Gastrocnemius medialis (tissue), 4 donors: ENCODE measurements at regions not wholly inside any gene's neighbourhood (a gene's known extent, or its start where the extent isn't known, plus 50 kb on each side); places are given as distances from the start of the nearest gene placed in this dataset.
"Not testable (repeated sequence)": the region's sequence is repeated elsewhere in the genome, so short reads cannot be mapped to it uniquely, and the experiment has no call there.

Experiments
- ATAC-seq, 2 donors: fragments of 150-250 bp; one replicate each; pipeline ENCODE4 v1.9.1; 2016
- DNase-seq, 2 donors: peaks; one replicate each; pipeline ENCODE4 v3.0.0-alpha.2; 2019
- H3K27ac ChIP-seq, 4 donors: fragments of 200-600 bp; sonication (generic); 1 replicate in 1 of 4; 2 replicates in 3 of 4; pipeline ENCODE4 v1.5.1; 2016 to 2018; ENCODE audit warnings: mild to moderate bottlenecking in 2 of 4, moderate library complexity in 1 of 4
- H3K27me3 ChIP-seq, 3 donors: fragments of 200-600 bp; sonication (generic) in 2 of 3; 1 replicate in 1 of 3; 2 replicates in 2 of 3; pipeline versions ENCODE4 v1.5.1 to v1.6.0; 2016 to 2019; ENCODE audit warnings: mild to moderate bottlenecking in 1 of 3, moderate library complexity in 1 of 3
- H3K36me3 ChIP-seq, 2 donors: fragments of 200-600 bp; sonication (generic) in 1 of 2; one replicate each; pipeline ENCODE4 v1.5.1; 2017 to 2018
- H3K4me1 ChIP-seq, 2 donors: fragments of 200-600 bp; sonication (generic) in 1 of 2; one replicate each; pipeline ENCODE4 v1.5.1; 2016 to 2017; ENCODE audit warnings: mild to moderate bottlenecking in 2 of 2
- H3K4me3 ChIP-seq, 4 donors: fragments of 200-600 bp; sonication (generic) in 3 of 4; 1 replicate in 1 of 4; 2 replicates in 3 of 4; pipeline ENCODE4 v1.5.1; 2016 to 2019; ENCODE audit warnings: mild to moderate bottlenecking in 2 of 4
- H3K9me3 ChIP-seq, 3 donors: fragments of 200-600 bp; sonication (generic) in 2 of 3; 1 replicate in 1 of 3; 2 replicates in 2 of 3; pipeline ENCODE4 v1.5.1; 2016 to 2019
- CTCF ChIP-seq, 5 experiments: fragments of 450-650 bp in 3 of 5; fragments of 200-600 bp in 2 of 5; sonication (generic) in 2 of 5; IDR thresholded peaks in 4 of 5; conservative IDR thresholded peaks in 1 of 5; 1 replicate in 4 of 5; 2 replicates in 1 of 5; pipeline ENCODE4 v1.5.1; 2016 to 2019; ENCODE audit warnings: antibody characterized with exemption in 5 of 5, mild to moderate bottlenecking in 3 of 5, moderate library complexity in 3 of 5
- POLR2A ChIP-seq, 2 donors: fragments of 450-650 bp; IDR thresholded peaks; one replicate each; pipeline ENCODE4 v1.6.1; 2017; ENCODE audit warnings: antibody characterized with exemption in 2 of 2, mild to moderate bottlenecking in 2 of 2, moderate library complexity in 2 of 2
- in situ Hi-C, 4 donors: fragments of 200-750 bp; cut with MboI; loops; one replicate each; pipeline versions ENCODE4 v1.15.0 to v1.8.0; 2017; ENCODE audit warnings: low sequenced_read_pairs in 4 of 4
- intact Hi-C: fragments of 100-400 bp; cut with DNase I; formaldehyde crosslinking; loops from one replicate; pipeline ENCODE4 v1.15.1; 2023; ENCODE audit warnings: low total_unique reads

- TF ChIP-seq POLR2A (IDR thresholded peaks at IDR 0.05) (no peak), CTCF (IDR thresholded peaks at IDR 0.05 in 4 of 5, conservative IDR thresholded peaks at IDR 0.05 in 1 of 5) (no peak)
- Histone ChIP-seq H3K4me3 (no peak overlapping the region), H3K36me3 (no peaks in the 10 kb centered on the region), H3K4me1 (no peaks in the 10 kb centered on the region), H3K27ac (no peak overlapping the region), H3K9me3 (no peaks in the 10 kb centered on the region), H3K27me3 (no peaks in the 10 kb centered on the region)
- in situ Hi-C loops (no loop called here), intact Hi-C loops (no loop called here)
- DNase-seq, result no peak
- no peak for ATAC-seq
Measured at GRCh38 chr5:20307391-20307790, 319.4 kb upstream of the CDH18 start.

- intact Hi-C loops, result no loop called here
- no peaks in the 10 kb centered on the region for H3K4me1 ChIP-seq
- no peak for ATAC-seq
- no peaks in the 10 kb centered on the region for H3K9me3 ChIP-seq
- no peak overlapping the region for H3K27ac ChIP-seq
- TF ChIP-seq CTCF (IDR thresholded peaks at IDR 0.05 in 4 of 5, conservative IDR thresholded peaks at IDR 0.05 in 1 of 5) (no peak), POLR2A (IDR thresholded peaks at IDR 0.05) (no peak)
- no peaks in the 10 kb centered on the region for H3K36me3 ChIP-seq
- in situ Hi-C loops, result no loop called here
- H3K27me3 ChIP-seq, result no peaks in the 10 kb centered on the region
- H3K4me3 ChIP-seq, result no peak overlapping the region
- no peak for DNase-seq
Measured at GRCh38 chr5:20305463-20305862, 317.5 kb upstream of the CDH18 start.

GRCh38 chr5:20304570-20304969 lies 316.6 kb upstream of the CDH18 start:
- H3K4me3 ChIP-seq, H3K4me1 ChIP-seq, H3K36me3 ChIP-seq, H3K9me3 ChIP-seq, intact Hi-C loops, H3K27me3 ChIP-seq, in situ Hi-C loops, ATAC-seq, H3K27ac ChIP-seq, DNase-seq: not testable (repeated sequence)

GRCh38 chr5:20300110-20300509 lies 312.1 kb upstream of the CDH18 start:
- Histone ChIP-seq H3K4me3 (no peak overlapping the region), H3K27ac (no peak overlapping the region), H3K9me3 (no peaks in the 10 kb centered on the region), H3K27me3 (no peaks in the 10 kb centered on the region), H3K36me3 (no peaks in the 10 kb centered on the region), H3K4me1 (no peaks in the 10 kb centered on the region)
- in situ Hi-C loops, result no loop called here
- no peak for TF ChIP-seq CTCF (IDR thresholded peaks at IDR 0.05 in 4 of 5, conservative IDR thresholded peaks at IDR 0.05 in 1 of 5)
- no peak for DNase-seq
- ATAC-seq, result no peak
- intact Hi-C loops, result no loop called here

- in situ Hi-C loops, result no loop called here
- H3K27ac ChIP-seq, result no peak overlapping the region
- no peaks in the 10 kb centered on the region for H3K9me3 ChIP-seq
- no peaks in the 10 kb centered on the region for H3K4me1 ChIP-seq
- TF ChIP-seq POLR2A (IDR thresholded peaks at IDR 0.05), result no peak
- TF ChIP-seq CTCF (IDR thresholded peaks at IDR 0.05 in 4 of 5, conservative IDR thresholded peaks at IDR 0.05 in 1 of 5), result no peak
- no peak overlapping the region for H3K4me3 ChIP-seq
- intact Hi-C loops, result no loop called here
- ATAC-seq (no peak), DNase-seq (no peak)
- no peaks in the 10 kb centered on the region for H3K27me3 ChIP-seq
- H3K36me3 ChIP-seq, result no peaks in the 10 kb centered on the region
Measured at GRCh38 chr5:20294696-20295095, 306.7 kb upstream of the CDH18 start.
